ENCODE measurements at regions not wholly inside any gene's neighbourhood (a gene's known extent, or its start where the extent isn't known, plus 50 kb on each side); places are given as distances from the start of the nearest gene placed in this dataset.
A peak's percentile ranks its signal among the peaks of the same experiment; 100 is the strongest.
"Not testable (repeated sequence)": the region's sequence is repeated elsewhere in the genome, so short reads cannot be mapped to it uniquely, and the experiment has no call there.

DNA sequence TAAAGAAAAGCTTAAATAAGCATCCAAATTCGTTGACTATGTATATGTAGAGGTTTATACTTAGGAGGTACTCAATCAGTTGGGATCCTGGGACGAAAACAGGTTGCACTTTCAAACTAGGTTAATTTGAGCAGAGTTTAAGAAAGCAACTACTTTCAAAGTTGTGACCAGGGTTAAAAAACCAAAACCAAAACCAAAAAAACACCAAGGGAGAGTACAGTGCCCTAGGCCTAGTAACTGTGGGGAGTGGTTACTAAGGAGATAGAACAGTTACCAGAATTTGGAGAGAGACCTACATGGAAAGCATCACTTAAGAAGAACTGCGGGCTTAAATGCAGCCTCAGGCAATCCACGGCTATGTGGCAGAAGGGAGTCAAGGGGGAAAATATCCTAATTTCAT lies 148.3 kb downstream of the JRKL start:
- DNase-seq (ENCODE audit: low read depth in 1 of 2, low spot score in 1 of 2), result no peak
- TF ChIP-seq JUND (IDR thresholded peaks at IDR 0.05; ENCODE audit: low read depth), result no peak
- in situ Hi-C loops (cut with HindIII; ENCODE audit: low pct_unique_long_range_greater_than_20kb, low sequenced_read_pairs), result no loop called here

- in situ Hi-C loops (cut with HindIII; ENCODE audit: low pct_unique_long_range_greater_than_20kb, low sequenced_read_pairs), result no loop called here
- DNase-seq (ENCODE audit: low read depth in 1 of 2, low spot score in 1 of 2), result no peak
- TF ChIP-seq JUND (IDR thresholded peaks at IDR 0.05; ENCODE audit: low read depth), result no peak
Measured at GRCh38 chr11:96538622-96539021, 148.8 kb downstream of the JRKL start.

DNA sequence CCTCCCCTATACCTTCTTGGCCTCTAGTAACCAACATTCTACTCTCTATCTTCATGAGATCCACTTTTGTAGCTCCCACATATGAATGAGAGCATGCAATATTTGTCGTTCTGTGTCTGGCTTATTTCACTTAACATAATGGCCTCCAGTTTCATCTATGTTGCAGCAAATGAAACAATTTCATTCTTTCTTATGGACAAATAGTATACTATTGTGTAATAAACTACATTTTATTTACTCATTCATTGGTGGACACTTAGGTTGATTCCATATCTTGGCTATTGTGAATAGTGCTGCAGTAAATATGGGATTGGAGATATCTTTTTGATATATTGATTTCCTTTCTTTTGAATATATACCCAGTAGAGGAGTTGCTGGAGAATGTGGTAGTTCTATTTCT lies 151.1 kb downstream of the JRKL start:
- no peak for TF ChIP-seq JUND (IDR thresholded peaks at IDR 0.05; ENCODE audit: low read depth)
- in situ Hi-C loops (cut with HindIII; ENCODE audit: low pct_unique_long_range_greater_than_20kb, low sequenced_read_pairs), result no loop called here
- no peak for DNase-seq (ENCODE audit: low read depth in 1 of 2, low spot score in 1 of 2)

- no peak for DNase-seq (ENCODE audit: low read depth in 1 of 2, low spot score in 1 of 2)
- no peak for TF ChIP-seq JUND (IDR thresholded peaks at IDR 0.05; ENCODE audit: low read depth)
- in situ Hi-C loops (cut with HindIII; ENCODE audit: low pct_unique_long_range_greater_than_20kb, low sequenced_read_pairs), result no loop called here
Measured at GRCh38 chr11:96543177-96543576, 153.4 kb downstream of the JRKL start.

DNA sequence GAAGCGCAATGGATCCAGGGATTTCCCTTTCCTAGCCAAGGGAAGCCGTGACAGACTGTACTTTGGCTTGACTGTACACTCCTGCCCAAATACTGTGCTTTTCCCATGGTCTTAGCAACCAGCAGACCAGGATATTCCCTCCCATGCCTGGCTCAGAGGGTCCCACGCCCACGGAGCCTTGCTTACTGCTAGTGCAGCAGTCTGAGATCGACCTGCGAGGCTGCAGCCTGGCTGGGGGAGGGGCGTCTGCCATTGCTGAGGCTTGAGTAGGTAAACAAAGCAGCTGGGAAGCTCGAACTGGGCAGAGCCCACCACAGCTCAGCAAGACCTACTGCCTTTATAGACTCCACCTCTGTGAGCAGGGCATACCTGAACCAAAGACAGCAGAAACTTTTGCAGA lies 155.4 kb downstream of the JRKL start:
- DNase-seq (ENCODE audit: low read depth in 1 of 2, low spot score in 1 of 2); in situ Hi-C loops (cut with HindIII; ENCODE audit: low pct_unique_long_range_greater_than_20kb, low sequenced_read_pairs): not testable (repeated sequence)

- DNase-seq (ENCODE audit: low read depth in 1 of 2, low spot score in 1 of 2), result no peak
Measured at GRCh38 chr11:96551136-96551535, 161.3 kb downstream of the JRKL start.

DNA sequence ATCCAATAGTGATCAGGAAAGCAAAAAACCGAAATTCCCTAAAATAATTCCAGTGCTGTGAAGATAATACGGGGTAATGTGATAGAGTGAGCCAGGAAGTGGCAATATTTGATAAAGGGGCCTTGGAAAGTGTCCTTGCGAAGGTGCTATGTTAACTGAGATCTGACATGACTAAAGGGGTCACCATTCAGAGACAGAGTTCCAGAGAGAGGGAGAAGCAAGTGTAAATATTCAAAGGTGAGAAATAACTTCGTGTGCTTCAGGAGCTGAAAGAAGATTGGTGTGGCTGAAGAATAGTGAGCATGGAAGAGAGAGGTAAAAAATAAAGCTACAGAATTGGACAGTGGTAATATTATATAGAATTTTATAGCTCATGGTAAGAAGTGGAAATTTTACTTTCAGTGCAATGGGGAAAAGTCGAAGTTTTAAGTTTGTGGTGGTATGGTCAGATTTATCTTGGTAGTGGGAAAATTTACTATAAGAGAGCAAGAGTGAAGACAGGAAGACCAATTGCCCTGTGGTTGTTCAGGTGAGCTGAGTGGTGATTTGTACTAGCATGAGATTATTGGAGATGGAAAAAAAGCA lies 164.5 kb downstream of the JRKL start:
- TF ChIP-seq JUND (IDR thresholded peaks at IDR 0.05; ENCODE audit: low read depth), result no peak
- in situ Hi-C loops (cut with HindIII; ENCODE audit: low pct_unique_long_range_greater_than_20kb, low sequenced_read_pairs), result no loop called here
- DNase-seq (ENCODE audit: low read depth in 1 of 2, low spot score in 1 of 2), result no peak

More at GRCh38 chr11:96551136-96551535, 161.3 kb downstream of the JRKL start:
- TF ChIP-seq JUND (IDR thresholded peaks at IDR 0.05; ENCODE audit: low read depth), result no peak
- in situ Hi-C loops (cut with HindIII; ENCODE audit: low pct_unique_long_range_greater_than_20kb, low sequenced_read_pairs), result no loop called here

GRCh38 chr11:96555826-96556225 lies 166.0 kb downstream of the JRKL start:
- DNase-seq (ENCODE audit: low read depth in 1 of 2, low spot score in 1 of 2); in situ Hi-C loops (cut with HindIII; ENCODE audit: low pct_unique_long_range_greater_than_20kb, low sequenced_read_pairs): not testable (repeated sequence)

- DNase-seq (ENCODE audit: low read depth in 1 of 2, low spot score in 1 of 2); in situ Hi-C loops (cut with HindIII; ENCODE audit: low pct_unique_long_range_greater_than_20kb, low sequenced_read_pairs): not testable (repeated sequence)
Measured at GRCh38 chr11:96560727-96561126, 170.9 kb downstream of the JRKL start.

DNA sequence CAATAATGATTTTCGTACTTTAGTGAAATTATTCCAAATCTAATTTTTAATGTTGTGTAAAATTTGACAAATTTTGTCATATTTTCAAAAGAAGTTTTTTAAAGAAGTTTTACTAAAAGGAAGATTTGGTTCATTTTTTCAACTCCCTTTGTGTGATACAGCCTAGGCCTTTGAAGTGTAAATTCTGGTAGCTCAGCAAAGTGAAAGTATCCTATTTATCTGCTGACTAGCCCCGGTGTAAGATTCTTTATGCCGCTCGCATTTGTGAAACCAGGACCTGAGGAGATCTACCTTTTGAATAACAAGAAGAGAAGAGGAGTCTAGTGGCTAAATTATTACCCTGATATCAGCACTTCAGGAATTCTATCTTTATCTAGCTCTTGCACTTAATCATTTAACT lies 177.4 kb downstream of the JRKL start:
- in situ Hi-C loops (cut with HindIII; ENCODE audit: low pct_unique_long_range_greater_than_20kb, low sequenced_read_pairs), result no loop called here
- peak in 1 of 2 experiments; percentile 16 for DNase-seq (ENCODE audit: low read depth in 1 of 2, low spot score in 1 of 2)
- no peak for TF ChIP-seq JUND (IDR thresholded peaks at IDR 0.05; ENCODE audit: low read depth)

DNA sequence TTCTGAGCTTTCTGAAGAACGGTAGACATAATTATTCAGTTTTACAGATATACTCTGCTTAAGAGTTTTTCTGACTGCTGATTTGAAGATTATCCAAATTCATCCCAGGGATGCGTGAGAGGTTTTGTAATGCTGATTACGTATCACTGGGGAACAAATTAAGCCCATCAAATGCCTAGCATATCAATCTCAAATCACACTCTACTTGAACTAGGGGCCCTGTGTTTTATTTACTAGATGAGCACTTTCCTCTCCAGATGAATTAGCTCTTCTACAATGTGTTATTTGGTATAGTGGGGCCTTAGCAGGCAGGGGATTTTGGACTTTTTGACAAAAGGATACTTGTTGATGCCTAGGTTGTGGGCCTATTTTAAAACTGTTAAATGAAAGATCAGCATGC lies 177.9 kb downstream of the JRKL start:
- DNase-seq (ENCODE audit: low read depth in 1 of 2, low spot score in 1 of 2), result no peak
- no peak for TF ChIP-seq JUND (IDR thresholded peaks at IDR 0.05; ENCODE audit: low read depth)
- in situ Hi-C loops (cut with HindIII; ENCODE audit: low pct_unique_long_range_greater_than_20kb, low sequenced_read_pairs), result no loop called here

DNA sequence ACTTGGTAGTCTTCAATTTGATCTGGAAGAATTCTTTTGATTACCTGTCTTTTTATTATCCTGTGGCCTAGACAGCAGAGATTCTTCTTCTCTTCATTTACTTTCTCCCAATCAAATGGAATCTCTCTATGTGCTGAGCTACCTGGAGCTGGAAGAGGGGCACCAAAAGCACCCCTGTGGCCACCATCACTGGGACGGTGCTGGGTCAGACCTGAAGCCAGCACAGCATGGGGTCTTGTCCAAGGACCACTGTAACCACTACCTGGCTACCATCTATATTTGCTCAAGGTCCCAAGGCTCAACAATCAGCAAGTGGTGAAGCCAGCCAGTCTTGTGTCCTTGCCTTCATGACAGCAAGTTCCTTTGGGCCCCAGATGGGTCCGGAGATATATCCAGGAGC lies 186.6 kb downstream of the JRKL start:
- no peak for TF ChIP-seq JUND (IDR thresholded peaks at IDR 0.05; ENCODE audit: low read depth)
- in situ Hi-C loops (cut with HindIII; ENCODE audit: low pct_unique_long_range_greater_than_20kb, low sequenced_read_pairs), result no loop called here
- no peak for DNase-seq (ENCODE audit: low read depth in 1 of 2, low spot score in 1 of 2)

GRCh38 chr11:96578379-96578778 lies 188.6 kb downstream of the JRKL start:
- no peak for DNase-seq (ENCODE audit: low read depth in 1 of 2, low spot score in 1 of 2)
- TF ChIP-seq JUND (IDR thresholded peaks at IDR 0.05; ENCODE audit: low read depth), result no peak
- in situ Hi-C loops (cut with HindIII; ENCODE audit: low pct_unique_long_range_greater_than_20kb, low sequenced_read_pairs), result no loop called here

- no peak for DNase-seq (ENCODE audit: low read depth in 1 of 2, low spot score in 1 of 2)
- no peak for TF ChIP-seq JUND (IDR thresholded peaks at IDR 0.05; ENCODE audit: low read depth)
- in situ Hi-C loops (cut with HindIII; ENCODE audit: low pct_unique_long_range_greater_than_20kb, low sequenced_read_pairs), result no loop called here
Measured at GRCh38 chr11:96579656-96580055, 189.8 kb downstream of the JRKL start.

Data from T47D (cell line).